GM12892 (cell line): ENCODE measurements at regions not wholly inside any gene's neighbourhood (a gene's known extent, or its start where the extent isn't known, plus 50 kb on each side); places are given as distances from the start of the nearest gene placed in this dataset.

Experiments
- DNase-seq: peaks from one replicate; pipeline ENCODE4 v3.0.0; 2011; ENCODE audit not compliant: insufficient read length
- FAIRE-seq: peaks from 2 replicates; lab custom pipeline; 2011; peaks lifted over from hg19 to GRCh38; lab: Jason Lieb, UNC
- POLR2A ChIP-seq: IDR thresholded peaks from 2 replicates; pipeline ENCODE4 v1.6.1; 2011; ENCODE audit warnings: low read depth, low read length, control low read depth
- POLR2AphosphoS5 ChIP-seq: IDR thresholded peaks from 2 replicates; pipeline ENCODE4 v1.6.1; 2011; ENCODE audit warnings: low read depth, low read length, control low read depth
- TAF1 ChIP-seq: IDR thresholded peaks from 2 replicates; pipeline ENCODE4 v1.6.1; 2011; ENCODE audit warnings: low read depth, mild to moderate bottlenecking, control low read depth, low read length, borderline replicate concordance

DNA sequence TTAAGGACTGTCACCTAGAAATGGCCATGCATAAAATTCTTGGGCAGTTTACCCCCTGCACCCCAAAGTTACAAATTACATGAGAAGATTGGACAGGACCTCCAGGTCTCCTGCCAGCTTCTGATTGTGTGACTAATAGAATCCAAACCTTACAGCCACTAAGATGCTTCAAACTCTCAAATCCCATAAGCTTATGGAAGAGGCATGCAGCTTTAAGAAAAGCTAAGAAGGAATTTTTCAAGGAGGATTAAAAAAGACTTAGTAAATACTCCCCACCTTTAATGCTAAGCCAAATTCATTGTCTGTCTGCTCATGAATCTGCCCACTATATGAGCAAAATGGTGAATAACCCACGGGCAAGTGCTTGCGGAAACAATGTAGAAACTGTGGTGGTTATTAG is 86.3 kb downstream of the MAIP1 start:
- TF ChIP-seq POLR2AphosphoS5, result no peak
- TF ChIP-seq TAF1, result no peak
- TF ChIP-seq POLR2A, result no peak
- FAIRE-seq (no peak), DNase-seq (no peak)

DNA sequence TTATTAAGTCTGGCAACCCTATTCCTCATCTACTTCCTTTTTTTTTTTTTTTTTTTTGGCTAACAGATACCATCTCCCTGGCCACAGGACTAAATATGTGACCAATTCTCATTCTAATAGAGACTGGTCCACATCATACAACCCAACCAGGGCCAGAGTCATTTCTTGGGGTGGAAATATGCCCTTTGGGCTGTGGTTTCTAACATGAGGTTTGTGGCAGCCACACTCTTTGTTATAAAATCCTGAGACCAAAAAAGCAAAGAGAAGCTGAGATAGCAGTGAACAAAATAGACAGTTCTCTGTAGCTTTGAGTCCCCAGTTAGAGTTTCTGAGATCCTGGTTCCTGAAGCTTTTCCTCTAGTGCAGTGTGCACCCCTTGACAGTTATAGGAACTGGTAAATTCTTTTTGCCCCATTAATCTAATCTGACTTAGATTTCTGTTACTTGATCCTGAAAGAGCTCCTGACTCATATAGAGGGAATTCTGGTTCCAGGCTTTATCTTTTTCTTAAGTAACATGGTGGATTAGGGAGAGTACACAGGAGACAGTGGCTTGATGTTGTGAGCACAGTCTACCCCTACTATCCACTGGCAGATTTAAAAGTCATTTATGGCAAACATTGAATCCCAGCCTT is 86.8 kb downstream of the MAIP1 start:
- DNase-seq, result no peak
- TF ChIP-seq POLR2A (no peak), TAF1 (no peak), POLR2AphosphoS5 (no peak)
- FAIRE-seq, result no peak

- TF ChIP-seq TAF1 (no peak), POLR2AphosphoS5 (no peak), POLR2A (no peak)
- DNase-seq (no peak), FAIRE-seq (no peak)
Measured at GRCh38 chr2:200042944-200043343, 87.6 kb downstream of the MAIP1 start.

DNA sequence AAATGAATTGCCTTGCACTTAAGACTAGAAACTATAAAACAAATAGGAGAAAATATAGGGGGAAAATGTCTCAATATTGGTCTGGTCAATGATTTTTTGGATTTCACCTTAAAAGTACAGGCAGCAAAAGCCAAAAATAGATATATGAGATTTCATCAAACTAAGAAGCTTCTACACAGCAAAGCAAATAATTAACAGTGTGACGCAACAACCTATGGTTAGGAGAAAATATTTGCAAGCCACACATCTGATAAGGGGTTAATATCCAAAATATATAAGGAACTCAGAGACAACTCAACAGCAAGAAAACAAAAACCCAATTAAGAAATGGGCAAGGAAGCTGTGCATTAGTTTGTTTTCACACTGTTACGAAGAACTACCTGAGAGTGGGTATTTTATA is 89.1 kb downstream of the MAIP1 start:
- no peak for DNase-seq
- TF ChIP-seq POLR2AphosphoS5, result no peak
- TF ChIP-seq TAF1, result no peak
- TF ChIP-seq POLR2A, result no peak
- FAIRE-seq, result no peak

DNA sequence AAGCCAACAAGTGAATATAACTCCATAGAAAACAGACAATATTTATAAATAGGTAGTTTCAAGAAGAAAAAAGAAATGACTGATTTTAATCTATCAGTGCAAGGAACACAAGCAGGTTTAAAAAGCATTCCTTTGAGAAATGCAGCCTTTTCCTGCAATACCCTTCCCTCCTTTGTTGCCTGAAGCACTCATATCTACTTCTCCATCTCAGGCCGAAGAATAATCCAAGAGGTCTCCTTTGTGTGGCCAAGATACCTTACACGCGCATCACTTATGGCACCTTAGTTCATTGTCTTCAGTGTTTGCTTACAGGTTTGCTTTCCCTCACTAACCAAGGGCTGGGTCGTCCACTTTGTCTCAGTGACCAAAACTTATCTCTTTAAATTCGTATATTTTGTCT is 93.0 kb downstream of the MAIP1 start:
- FAIRE-seq (no peak), DNase-seq (no peak)
- TF ChIP-seq TAF1 (no peak), POLR2AphosphoS5 (no peak), POLR2A (no peak)

- no peak for DNase-seq
- no peak for FAIRE-seq
- TF ChIP-seq TAF1 (no peak), POLR2A (no peak), POLR2AphosphoS5 (no peak)
Measured at GRCh38 chr2:200049086-200049485, 93.7 kb downstream of the MAIP1 start.

DNA sequence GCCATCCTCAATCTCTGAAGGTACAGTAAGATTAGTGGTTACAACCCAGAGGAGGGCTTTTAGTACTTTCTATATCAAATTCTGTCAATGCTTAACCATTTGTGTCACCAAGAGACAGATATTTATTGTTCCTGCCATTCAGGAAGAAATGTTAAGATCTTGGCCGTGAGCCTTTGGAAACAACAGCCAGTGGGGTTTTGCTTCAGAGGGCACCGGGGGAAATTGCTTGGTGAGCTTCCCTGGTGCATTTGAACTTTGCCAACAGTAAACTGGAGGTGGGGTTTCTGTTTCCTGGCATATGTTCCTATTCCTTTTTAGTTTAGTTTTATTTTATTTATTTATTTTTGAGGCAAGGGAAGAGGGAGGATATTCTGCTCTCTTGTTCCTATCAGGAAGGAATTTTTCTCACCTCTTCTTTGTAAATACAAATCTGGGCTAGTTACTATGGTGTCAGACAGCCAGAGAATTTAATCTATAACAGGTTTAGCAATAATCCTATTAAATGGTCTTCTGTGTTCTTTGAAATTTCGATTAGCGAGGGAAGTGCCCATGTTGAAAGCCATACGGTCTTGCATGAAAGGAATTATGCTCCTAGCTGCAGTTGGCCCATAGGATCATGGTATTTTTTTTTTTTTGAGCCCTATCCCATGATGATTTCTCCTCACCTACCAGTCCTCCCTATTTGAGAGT is 95.7 kb downstream of the MAIP1 start:
- DNase-seq (no peak), FAIRE-seq (no peak)
- TF ChIP-seq TAF1, result no peak
- no peak for TF ChIP-seq POLR2AphosphoS5
- TF ChIP-seq POLR2A, result no peak

GRCh38 chr2:200051611-200051945 is 96.2 kb downstream of the MAIP1 start:
- no peak for FAIRE-seq
- no peak for DNase-seq

GRCh38 chr2:200052627-200053026 is 97.2 kb downstream of the MAIP1 start:
- TF ChIP-seq POLR2AphosphoS5, result no peak
- no peak for TF ChIP-seq POLR2A
- TF ChIP-seq TAF1, result no peak
- no peak for DNase-seq
- FAIRE-seq, result no peak

More at GRCh38 chr2:200051611-200051945, 96.2 kb downstream of the MAIP1 start:
- no peak for TF ChIP-seq POLR2AphosphoS5
- TF ChIP-seq TAF1, result no peak
- TF ChIP-seq POLR2A, result no peak

DNA sequence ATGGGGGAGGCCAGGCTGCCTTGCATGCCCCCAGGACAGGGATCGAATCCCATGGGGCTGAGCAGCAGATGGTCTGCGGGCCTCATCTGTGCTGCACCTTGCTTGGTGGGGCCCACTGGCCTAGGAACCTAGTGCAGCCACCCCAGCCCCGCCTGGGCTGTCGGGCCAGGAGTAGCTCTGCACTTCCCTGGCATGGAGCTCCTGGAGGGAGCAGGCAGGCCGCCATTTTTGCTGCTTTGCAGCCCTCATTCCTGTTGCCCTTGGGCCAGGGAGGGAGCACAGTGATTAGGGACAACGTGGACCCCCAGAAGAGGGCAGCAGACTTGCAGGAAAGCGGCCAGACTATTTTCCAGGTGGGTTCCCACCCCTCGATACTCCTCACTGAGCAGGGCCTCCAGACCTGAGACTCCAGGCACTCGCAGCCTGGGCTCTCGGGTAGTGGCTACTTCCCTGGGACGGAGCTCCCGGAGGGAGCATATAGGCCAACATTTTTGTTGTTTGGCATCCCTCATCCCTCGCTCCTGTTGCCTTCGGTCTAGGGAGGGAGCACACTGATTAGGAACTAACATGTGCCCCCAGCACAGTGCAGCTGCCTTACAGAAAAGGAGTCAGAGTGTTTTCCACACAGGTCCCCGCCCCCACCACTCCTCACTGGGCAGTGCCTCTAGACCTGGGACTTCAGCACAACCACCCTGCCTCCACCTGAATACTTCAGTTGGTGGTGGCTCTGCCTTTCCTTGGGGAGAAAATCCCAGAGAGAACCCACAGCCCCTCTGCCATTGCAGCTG is 99.5 kb downstream of the MAIP1 start:
- TF ChIP-seq POLR2AphosphoS5 (no peak), POLR2A (no peak)
- DNase-seq, result no peak
- no peak for FAIRE-seq

- DNase-seq, result no peak
- TF ChIP-seq POLR2AphosphoS5 (no peak), POLR2A (no peak), TAF1 (no peak)
- FAIRE-seq, result no peak
Measured at GRCh38 chr2:200056105-200056504, 100.7 kb downstream of the MAIP1 start.

DNA sequence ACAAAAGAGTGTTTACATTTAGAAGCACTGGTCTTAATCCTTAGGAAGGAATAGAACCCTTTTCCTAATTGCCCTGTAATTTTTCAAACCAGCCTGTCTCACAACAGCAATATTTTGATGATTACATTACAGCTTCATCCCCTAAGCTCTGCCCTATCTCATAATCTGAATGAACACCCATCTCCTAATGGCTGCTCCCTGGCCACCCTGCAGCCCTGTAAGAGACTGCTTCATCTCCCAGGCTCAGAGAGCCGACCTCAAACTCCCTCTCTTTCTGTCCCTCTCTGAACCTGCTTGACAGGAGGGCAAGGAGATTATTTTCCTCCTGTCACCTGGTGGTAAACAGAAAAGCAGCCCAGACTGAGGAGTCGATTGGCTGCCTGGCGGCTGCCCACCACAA is 107.8 kb downstream of the MAIP1 start:
- no peak for FAIRE-seq
- no peak for DNase-seq
- TF ChIP-seq TAF1, result no peak
- TF ChIP-seq POLR2AphosphoS5, result no peak
- TF ChIP-seq POLR2A, result no peak
